ENCODE measurements at regions not wholly inside any gene's neighbourhood (a gene's known extent, or its start where the extent isn't known, plus 50 kb on each side); places are given as distances from the start of the nearest gene placed in this dataset.

- TF ChIP-seq RAD21 (IDR thresholded peaks at IDR 0.05) (no peak), MAX (IDR thresholded peaks at IDR 0.05) (no peak), CTCF (IDR thresholded peaks at IDR 0.05; ENCODE audit: low read depth, low read length, missing input control) (no peak), SP1 (IDR thresholded peaks at IDR 0.05) (no peak), FOXA1 (IDR thresholded peaks at IDR 0.05) (no peak), GABPA (IDR thresholded peaks at IDR 0.05 in 1 of 2, conservative IDR thresholded peaks at IDR 0.05 in 1 of 2) (no peak), YY1 (IDR thresholded peaks at IDR 0.05) (peak; percentile 13), EGR1 (IDR thresholded peaks at IDR 0.05; ENCODE audit: low read depth in 2 of 2) (no peak), ZBTB33 (IDR thresholded peaks at IDR 0.05) (no peak), JUND (IDR thresholded peaks at IDR 0.05) (peak in 1 of 2 donors; percentile 65), TAF1 (conservative IDR thresholded peaks at IDR 0.05) (no peak)
These were observed 377.3 kb downstream of the EMP1 start for GRCh38 chr12:13573698-13574321.

All from liver (tissue), 3 donors.